HepG2 (cell line): ENCODE measurements at regions not wholly inside any gene's neighbourhood (a gene's known extent, or its start where the extent isn't known, plus 50 kb on each side); places are given as distances from the start of the nearest gene placed in this dataset.

Experiments
- CAMTA2 ChIP-seq: sonication (generic); formaldehyde crosslinking; IDR thresholded peaks from 2 replicates; pipeline ENCODE4 v1.4.0; 2020; ENCODE audit warnings: mild to moderate bottlenecking, missing genetic modification reagents, borderline replicate concordance
- CEBPG ChIP-seq: IDR thresholded peaks from 2 replicates; pipeline ENCODE4 v1.6.1; 2016
- CHD2 ChIP-seq: IDR thresholded peaks from 2 replicates; pipeline ENCODE4 v1.6.1; 2011; ENCODE audit warnings: low read depth, low read length, improper control_type of control experiment
- CSRNP2 ChIP-seq: sonication (generic); formaldehyde crosslinking; conservative IDR thresholded peaks from 2 replicates; pipeline ENCODE4 v1.8.0; 2022; ENCODE audit warnings: low read depth, missing genetic modification reagents
- FOXO1 ChIP-seq: sonication (generic); formaldehyde crosslinking; IDR thresholded peaks from 2 replicates; pipeline ENCODE4 v1.4.0; 2020; ENCODE audit warnings: missing genetic modification reagents
- HNRNPUL1 ChIP-seq: fragments of 200-400 bp; formaldehyde crosslinking; IDR thresholded peaks from 2 replicates; pipeline ENCODE4 v1.6.1; 2017; ENCODE audit warnings: low read depth, mild to moderate bottlenecking, low read length, moderate library complexity
- IKZF5 ChIP-seq: IDR thresholded peaks from 2 replicates; pipeline ENCODE4 v1.6.1; 2018; ENCODE audit warnings: missing genetic modification reagents, mild to moderate bottlenecking, missing compliant biosample characterization
- IRF1 ChIP-seq: sonication (generic); formaldehyde crosslinking; IDR thresholded peaks from 2 replicates; pipeline ENCODE4 v1.4.0; 2020; ENCODE audit warnings: low read depth, mild to moderate bottlenecking, missing genetic modification reagents
- JUNB ChIP-seq: sonication (generic); formaldehyde crosslinking; IDR thresholded peaks from 2 replicates; pipeline ENCODE4 v1.8.0; 2022; ENCODE audit warnings: missing genetic modification reagents, mild to moderate bottlenecking, borderline replicate concordance
- KDM5B ChIP-seq: sonication (generic); formaldehyde crosslinking; IDR thresholded peaks from 2 replicates; pipeline ENCODE4 v1.4.0; 2020; ENCODE audit warnings: missing genetic modification reagents, mild to moderate bottlenecking, borderline replicate concordance
- MAF1 ChIP-seq: sonication (generic); formaldehyde crosslinking; IDR thresholded peaks from 2 replicates; pipeline ENCODE4 v1.5.0; 2020; ENCODE audit warnings: missing genetic modification reagents, borderline replicate concordance
- MEF2D ChIP-seq: sonication (generic); formaldehyde crosslinking; IDR thresholded peaks from 2 replicates; pipeline ENCODE4 v1.5.1; 2020; ENCODE audit warnings: mild to moderate bottlenecking, missing genetic modification reagents
- POLR2AphosphoS5 ChIP-seq: IDR thresholded peaks from 2 replicates; pipeline ENCODE4 v1.6.1; 2012; ENCODE audit warnings: low read depth, low read length
- RAD21 ChIP-seq: fragments of 450-650 bp; formaldehyde crosslinking; IDR thresholded peaks from 2 replicates; pipeline ENCODE4 v1.5.0; 2020; ENCODE audit warnings: mild to moderate bottlenecking
- RBAK ChIP-seq: sonication (generic); formaldehyde crosslinking; IDR thresholded peaks from 2 replicates; pipeline ENCODE4 v1.5.1; 2020; ENCODE audit warnings: mild to moderate bottlenecking, missing genetic modification reagents
- RCOR2 ChIP-seq: IDR thresholded peaks from 2 replicates; pipeline ENCODE4 v1.6.1; 2016; ENCODE audit warnings: missing biosample characterization, missing genetic modification reagents
- RFX1 ChIP-seq: fragments of 450-650 bp; IDR thresholded peaks from 2 replicates; pipeline ENCODE4 v1.6.1; 2017
- SIX1 ChIP-seq: sonication (generic); formaldehyde crosslinking; IDR thresholded peaks from 2 replicates; pipeline ENCODE4 v1.4.0; 2020; ENCODE audit warnings: missing genetic modification reagents, borderline replicate concordance
- SMYD3 ChIP-seq: sonication (generic); formaldehyde crosslinking; IDR thresholded peaks from 2 replicates; pipeline ENCODE4 v1.8.1; 2023; ENCODE audit warnings: mild to moderate bottlenecking, missing genetic modification reagents
- TBX3 ChIP-seq: fragments of 450-650 bp; IDR thresholded peaks from 2 replicates; pipeline ENCODE4 v1.6.1; 2017; ENCODE audit warnings: antibody characterized with exemption, mild to moderate bottlenecking, inconsistent platforms, borderline replicate concordance
- YEATS4 ChIP-seq: sonication (generic); formaldehyde crosslinking; IDR thresholded peaks from 2 replicates; pipeline ENCODE4 v1.4.0; 2020; ENCODE audit warnings: missing genetic modification reagents, borderline replicate concordance
- ZBTB3 ChIP-seq: sonication (generic); formaldehyde crosslinking; IDR thresholded peaks from 2 replicates; pipeline ENCODE4 v1.4.0; 2020; ENCODE audit warnings: low read depth, mild to moderate bottlenecking, moderate library complexity, missing genetic modification reagents, borderline replicate concordance
- ZFP36 ChIP-seq: fragments of 150-350 bp; IDR thresholded peaks from 2 replicates; pipeline ENCODE4 v1.6.1; 2018; ENCODE audit warnings: borderline replicate concordance, low read length, low read depth; ENCODE audit not compliant: partially characterized antibody
- ZNF678 ChIP-seq: sonication (generic); formaldehyde crosslinking; IDR thresholded peaks from 2 replicates; pipeline ENCODE4 v1.4.0; 2020; ENCODE audit warnings: mild to moderate bottlenecking, missing genetic modification reagents
- ZNF704 ChIP-seq: sonication (generic); formaldehyde crosslinking; IDR thresholded peaks from 2 replicates; pipeline ENCODE4 v1.8.1; 2023; ENCODE audit warnings: mild to moderate bottlenecking, inconsistent platforms, moderate library complexity, missing genetic modification reagents, borderline replicate concordance
- ZNF75D ChIP-seq: sonication (generic); formaldehyde crosslinking; IDR thresholded peaks from 2 replicates; pipeline ENCODE4 v1.8.1; 2023; ENCODE audit warnings: missing genetic modification reagents, mild to moderate bottlenecking, borderline replicate concordance
- ZNF775 ChIP-seq: sonication (generic); formaldehyde crosslinking; IDR thresholded peaks from 2 replicates; pipeline ENCODE4 v1.4.0; 2020; ENCODE audit warnings: missing genetic modification reagents, mild to moderate bottlenecking, moderate library complexity, borderline replicate concordance
- ZNF776 ChIP-seq: sonication (generic); formaldehyde crosslinking; IDR thresholded peaks from 2 replicates; pipeline ENCODE4 v1.4.0; 2020; ENCODE audit warnings: mild to moderate bottlenecking, missing genetic modification reagents
- ZNF841 ChIP-seq: sonication (generic); formaldehyde crosslinking; IDR thresholded peaks from 2 replicates; pipeline ENCODE4 v1.8.1; 2023; ENCODE audit warnings: missing genetic modification reagents, borderline replicate concordance

GRCh38 chr4:87911252-87911774 lies 64.2 kb upstream of the SPP1 start (continued):
- TF ChIP-seq RBAK (CRISPR knock-in tag) = no peak
- no peak for TF ChIP-seq CSRNP2 (CRISPR knock-in tag)
- no peak for TF ChIP-seq ZNF678
- peak; percentile 95 for TF ChIP-seq MEF2D (CRISPR knock-in tag)
- TF ChIP-seq MAF1 (CRISPR knock-in tag) = no peak
- no peak for TF ChIP-seq RAD21 (CRISPR knock-in tag)
- TF ChIP-seq ZNF75D (CRISPR knock-in tag) = no peak
- TF ChIP-seq IKZF5 = peak; percentile 60; the same call in 1 of the 2 replicates
- TF ChIP-seq ZFP36 = no peak
- no peak for TF ChIP-seq SMYD3
- TF ChIP-seq ZNF775 (CRISPR knock-in tag) = no peak
- TF ChIP-seq SIX1 (CRISPR knock-in tag) = peak; percentile 76
- TF ChIP-seq IRF1 = no peak
- TF ChIP-seq CEBPG (CRISPR knock-in tag) = peak; percentile 89
- no peak for TF ChIP-seq ZNF841 (CRISPR knock-in tag)
- no peak for TF ChIP-seq HNRNPUL1
- TF ChIP-seq ZNF704 (CRISPR knock-in tag) = no peak
- peak; percentile 78; the same call in 1 of the 2 replicates for TF ChIP-seq YEATS4 (CRISPR knock-in tag)
- TF ChIP-seq ZBTB3 = no peak
- no peak for TF ChIP-seq KDM5B (CRISPR knock-in tag)
- peak; percentile 88 for TF ChIP-seq RCOR2 (CRISPR knock-in tag)
- TF ChIP-seq CHD2 = no peak
- no peak for TF ChIP-seq RFX1
- TF ChIP-seq POLR2AphosphoS5 = no peak
- TF ChIP-seq JUNB (CRISPR knock-in tag) = no peak; the same call in 1 of the 2 replicates
- no peak for TF ChIP-seq ZNF776 (CRISPR knock-in tag)
- no peak for TF ChIP-seq CAMTA2 (CRISPR knock-in tag)
- no peak for TF ChIP-seq TBX3
- TF ChIP-seq FOXO1 = peak; percentile 96
